ENCODE measurements at regions not wholly inside any gene's neighbourhood (a gene's known extent, or its start where the extent isn't known, plus 50 kb on each side); places are given as distances from the start of the nearest gene placed in this dataset.

DNA sequence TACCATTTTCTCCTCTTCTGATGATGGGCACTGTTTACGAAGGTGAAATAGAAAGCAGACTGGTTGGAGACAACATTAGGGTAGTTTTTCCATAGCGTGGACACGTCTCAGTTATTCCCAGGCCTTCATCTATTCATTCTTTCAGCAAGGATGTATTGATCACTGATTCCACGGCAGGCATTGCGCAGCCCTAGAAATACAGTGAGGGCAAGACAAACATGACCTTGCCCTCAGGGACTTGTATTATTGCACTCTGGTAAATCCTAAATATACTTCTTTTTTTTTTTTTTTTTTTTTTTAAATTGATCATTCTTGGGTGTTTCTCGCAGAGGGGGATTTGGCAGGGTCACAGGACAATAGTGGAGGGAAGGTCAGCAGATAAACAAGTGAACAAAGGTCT, 167.3 kb upstream of the SPRED2 start:
- no peaks in the 10 kb centered on the region for H3K36me3 ChIP-seq
- intact Hi-C loops (cut with DNase I) = no loop called here
- H3K27ac ChIP-seq = no peak overlapping the region

DNA sequence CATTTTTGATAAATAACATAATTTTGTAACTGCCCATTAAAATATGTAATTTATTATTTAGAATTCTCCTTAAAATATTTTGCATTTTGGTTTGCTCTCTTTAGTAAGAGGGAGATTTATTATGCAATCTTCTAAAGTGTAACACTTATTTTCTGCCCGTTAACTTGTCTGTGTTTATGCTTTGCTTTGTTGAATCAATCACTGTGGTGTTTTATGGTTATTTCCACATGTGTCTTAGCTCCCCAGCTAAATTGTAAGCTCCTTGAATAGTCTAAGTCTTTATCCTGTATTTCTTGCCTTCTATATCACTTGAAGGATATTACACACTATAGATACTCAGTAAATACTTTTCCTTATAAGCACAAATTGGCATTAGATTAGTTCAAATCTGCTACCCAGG, 166.6 kb upstream of the SPRED2 start:
- intact Hi-C loops (cut with DNase I) = no loop called here
- H3K27ac ChIP-seq = no peak overlapping the region
- TF ChIP-seq, protein P1, sequence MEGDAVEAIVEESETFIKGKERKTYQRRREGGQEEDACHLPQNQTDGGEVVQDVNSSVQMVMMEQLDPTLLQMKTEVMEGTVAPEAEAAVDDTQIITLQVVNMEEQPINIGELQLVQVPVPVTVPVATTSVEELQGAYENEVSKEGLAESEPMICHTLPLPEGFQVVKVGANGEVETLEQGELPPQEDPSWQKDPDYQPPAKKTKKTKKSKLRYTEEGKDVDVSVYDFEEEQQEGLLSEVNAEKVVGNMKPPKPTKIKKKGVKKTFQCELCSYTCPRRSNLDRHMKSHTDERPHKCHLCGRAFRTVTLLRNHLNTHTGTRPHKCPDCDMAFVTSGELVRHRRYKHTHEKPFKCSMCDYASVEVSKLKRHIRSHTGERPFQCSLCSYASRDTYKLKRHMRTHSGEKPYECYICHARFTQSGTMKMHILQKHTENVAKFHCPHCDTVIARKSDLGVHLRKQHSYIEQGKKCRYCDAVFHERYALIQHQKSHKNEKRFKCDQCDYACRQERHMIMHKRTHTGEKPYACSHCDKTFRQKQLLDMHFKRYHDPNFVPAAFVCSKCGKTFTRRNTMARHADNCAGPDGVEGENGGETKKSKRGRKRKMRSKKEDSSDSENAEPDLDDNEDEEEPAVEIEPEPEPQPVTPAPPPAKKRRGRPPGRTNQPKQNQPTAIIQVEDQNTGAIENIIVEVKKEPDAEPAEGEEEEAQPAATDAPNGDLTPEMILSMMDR (IDR thresholded peaks at IDR 0.05) = no peak
- TF ChIP-seq POLR2A (IDR thresholded peaks at IDR 0.05) = no peak

More for the DNA sequence above, 167.3 kb upstream of the SPRED2 start:
- H3K4me1 ChIP-seq = no peaks in the 10 kb centered on the region
- no peaks in the 10 kb centered on the region for H3K27me3 ChIP-seq
- DNase-seq = no peak
- no peak overlapping the region for H3K4me3 ChIP-seq (replicated peaks in 1 of 3)
- H3K9me3 ChIP-seq = no peaks in the 10 kb centered on the region
- 81 to 82% methylated on average over 6 of the region's 6 CpGs for WGBS, 2 donors
- no peak for TF ChIP-seq POLR2A (IDR thresholded peaks at IDR 0.05)
- TF ChIP-seq, protein P1 (IDR thresholded peaks at IDR 0.05) = no peak

DNA sequence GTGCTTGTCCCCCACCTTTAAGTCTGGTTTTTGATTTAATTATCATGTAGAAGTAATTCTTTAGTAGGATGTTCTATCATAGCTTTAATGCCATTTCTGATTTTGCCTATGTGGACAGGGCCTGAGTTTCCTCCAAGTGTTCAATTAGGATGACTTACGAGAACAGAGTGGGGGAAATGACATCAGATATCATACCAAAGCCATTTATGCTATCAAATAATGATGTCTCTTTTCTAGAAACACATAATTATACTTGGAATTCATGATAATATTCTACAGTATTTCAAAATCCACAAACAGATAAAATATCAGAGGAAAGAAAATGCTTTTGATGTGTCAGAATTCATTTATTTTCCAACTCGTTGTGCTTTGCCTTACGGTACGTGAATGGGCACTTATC, 165.9 kb upstream of the SPRED2 start:
- intact Hi-C loops (cut with DNase I) = no loop called here
- Histone ChIP-seq H3K27ac (no peak overlapping the region), H3K27me3 (no peaks in the 10 kb centered on the region), H3K9me3 (no peaks in the 10 kb centered on the region), H3K4me3 (replicated peaks in 1 of 3) (no peak overlapping the region), H3K4me1 (no peaks in the 10 kb centered on the region), H3K36me3 (no peaks in the 10 kb centered on the region)
- no peak for DNase-seq
- WGBS, 2 donors = 91 to 92% methylated on average over 4 of the region's 4 CpGs
- TF ChIP-seq POLR2A (IDR thresholded peaks at IDR 0.05) = no peak
- TF ChIP-seq, protein P1 (IDR thresholded peaks at IDR 0.05) = no peak

More for the DNA sequence above, 166.6 kb upstream of the SPRED2 start:
- Histone ChIP-seq H3K9me3 (no peaks in the 10 kb centered on the region), H3K27me3 (no peaks in the 10 kb centered on the region), H3K4me3 (replicated peaks in 1 of 3) (no peak overlapping the region), H3K4me1 (no peaks in the 10 kb centered on the region), H3K36me3 (no peaks in the 10 kb centered on the region)
- 92 to 95% methylated on average over 1 of the region's 1 CpG for WGBS, 2 donors
- DNase-seq = no peak

- Histone ChIP-seq H3K27ac (no peak overlapping the region), H3K4me3 (replicated peaks in 1 of 3) (no peak overlapping the region), H3K9me3 (no peaks in the 10 kb centered on the region), H3K36me3 (no peaks in the 10 kb centered on the region), H3K4me1 (no peaks in the 10 kb centered on the region), H3K27me3 (no peaks in the 10 kb centered on the region)
- TF ChIP-seq, protein P1 (IDR thresholded peaks at IDR 0.05) = no peak
- TF ChIP-seq POLR2A (IDR thresholded peaks at IDR 0.05) = no peak
- intact Hi-C loops (cut with DNase I) = no loop called here
- DNase-seq = no peak
Observed at GRCh38 chr2:65595630-65596029, 163.2 kb upstream of the SPRED2 start.

- no peak for DNase-seq
Observed at GRCh38 chr2:65594150-65594549, 161.8 kb upstream of the SPRED2 start.

More at GRCh38 chr2:65594150-65594549, 161.8 kb upstream of the SPRED2 start:
- no peaks in the 10 kb centered on the region for H3K36me3 ChIP-seq
- H3K27ac ChIP-seq = no peak overlapping the region
- H3K27me3 ChIP-seq = no peaks in the 10 kb centered on the region
- no peak overlapping the region for H3K4me3 ChIP-seq (replicated peaks in 1 of 3)
- H3K9me3 ChIP-seq = no peaks in the 10 kb centered on the region
- intact Hi-C loops (cut with DNase I) = no loop called here
- H3K4me1 ChIP-seq = no peaks in the 10 kb centered on the region
- TF ChIP-seq, protein P1 (IDR thresholded peaks at IDR 0.05) = no peak
- TF ChIP-seq POLR2A (IDR thresholded peaks at IDR 0.05) = no peak
